GM19035 (cell line): ENCODE measurements at regions not wholly inside any gene's neighbourhood (a gene's known extent, or its start where the extent isn't known, plus 50 kb on each side); places are given as distances from the start of the nearest gene placed in this dataset.

ENCODE experiments used
- ATAC-seq: cut with Tn5 transposase; IDR thresholded peaks from one replicate; pipeline ENCODE4 v1.9.1; 2021; ENCODE audit not compliant: unreplicated experiment

DNA sequence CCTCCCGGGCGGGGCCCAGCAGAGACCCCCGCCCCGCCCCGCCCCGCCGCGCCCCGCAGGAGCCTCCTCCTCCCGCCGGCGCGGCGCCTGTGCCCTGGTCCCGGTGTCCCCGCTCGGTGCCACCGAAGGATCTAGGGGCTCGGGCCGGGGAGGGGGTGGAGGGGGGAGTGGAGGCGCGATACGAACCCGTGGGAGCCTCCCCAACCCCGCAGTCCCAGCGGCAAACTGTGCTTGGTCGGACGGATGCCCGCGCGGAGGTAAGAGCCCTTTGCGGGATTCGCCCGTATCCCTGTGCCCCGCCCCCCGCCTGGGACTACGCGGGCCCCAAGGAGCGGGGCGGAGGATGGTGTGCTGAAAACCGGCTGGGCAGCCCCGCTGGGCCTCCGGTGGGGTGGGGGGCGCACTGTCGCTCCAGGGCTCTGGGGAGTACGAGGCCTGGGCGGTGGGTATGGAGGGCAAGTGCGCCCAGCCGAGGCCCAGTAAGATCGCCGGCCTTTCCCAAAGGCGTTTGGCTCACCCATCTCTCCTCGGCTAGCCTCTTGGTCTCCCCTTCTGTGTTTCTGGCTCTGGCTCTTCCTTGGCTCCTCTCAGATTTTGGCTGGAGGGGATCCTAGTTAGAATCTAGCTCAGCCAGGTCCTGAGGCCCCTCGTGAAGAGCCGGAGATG, 65.6 kb upstream of the POLG start:
- ATAC-seq: peak; percentile 21

GRCh38 chr15:89399238-89400115, 64.9 kb upstream of the POLG start:
- ATAC-seq: peak; percentile 73

DNA sequence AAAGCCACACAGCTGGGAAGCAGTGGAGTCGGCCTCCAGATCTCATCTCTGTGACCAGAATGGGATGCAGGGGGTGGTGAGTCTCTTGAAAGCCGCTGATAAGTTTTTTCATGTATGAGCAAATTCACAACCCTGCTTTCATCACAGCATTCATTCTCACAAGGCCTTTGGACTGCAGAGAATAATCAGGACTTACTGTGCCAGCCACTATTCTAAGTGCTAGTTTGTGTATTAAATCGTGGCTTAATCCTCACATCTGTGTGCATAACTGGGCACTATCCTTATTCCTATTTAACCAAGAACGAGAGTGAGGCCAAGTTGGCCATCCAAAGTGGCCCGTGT, 64.2 kb upstream of the POLG start:
- ATAC-seq: no peak

GRCh38 chr15:89397653-89398023, 63.0 kb upstream of the POLG start:
- no peak for ATAC-seq

- no peak for ATAC-seq
These were observed 62.4 kb upstream of the POLG start for GRCh38 chr15:89396723-89397652.

DNA sequence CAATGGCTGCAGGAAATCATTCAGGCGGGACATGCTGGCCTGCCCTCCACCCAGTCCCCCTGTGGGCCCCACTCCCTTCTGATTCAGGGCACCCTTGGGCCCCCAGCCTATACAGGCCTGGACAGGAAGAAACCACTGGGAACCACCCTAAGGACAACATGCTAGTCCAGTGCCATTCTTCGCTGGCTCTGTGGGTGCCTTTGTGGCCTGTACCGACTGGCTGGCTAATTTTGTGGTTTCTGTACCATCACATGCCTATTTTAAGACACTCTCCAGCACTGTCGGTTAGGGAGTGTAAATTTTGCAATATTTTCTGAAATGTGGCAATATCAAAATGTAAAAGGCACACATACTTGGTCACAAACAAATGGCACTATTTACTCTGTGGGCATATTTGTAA, 61.4 kb upstream of the POLG start:
- ATAC-seq: no peak

GRCh38 chr15:89395461-89395871, 60.8 kb upstream of the POLG start:
- ATAC-seq: no peak

- ATAC-seq: no peak
These were observed 60.4 kb upstream of the POLG start for GRCh38 chr15:89395031-89395430.

DNA sequence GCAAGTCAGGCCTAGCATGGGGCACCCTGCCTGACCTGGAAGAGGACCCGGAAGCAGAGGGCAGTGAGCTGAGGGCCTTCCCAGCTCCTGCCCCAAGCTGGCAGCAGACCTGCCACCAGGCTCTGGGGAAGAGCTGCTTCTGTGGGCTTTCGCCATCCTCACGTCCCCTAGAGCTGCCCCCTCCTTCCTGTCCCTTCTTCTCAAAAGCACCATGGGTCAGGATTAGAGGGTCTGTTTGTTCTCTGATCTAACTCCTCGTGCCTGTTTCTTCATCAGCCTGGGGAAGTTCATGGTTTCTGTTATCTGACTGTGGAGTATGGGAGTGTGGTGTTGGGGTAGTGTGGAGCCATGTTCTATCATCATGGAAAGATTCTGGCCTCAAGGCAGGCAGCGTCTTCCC, 58.4 kb upstream of the POLG start:
- no peak for ATAC-seq

GRCh38 chr15:89391685-89392257, 57.1 kb upstream of the POLG start:
- ATAC-seq: no peak

- no peak for ATAC-seq
These were observed 55.4 kb upstream of the POLG start for GRCh38 chr15:89389841-89390603.

DNA sequence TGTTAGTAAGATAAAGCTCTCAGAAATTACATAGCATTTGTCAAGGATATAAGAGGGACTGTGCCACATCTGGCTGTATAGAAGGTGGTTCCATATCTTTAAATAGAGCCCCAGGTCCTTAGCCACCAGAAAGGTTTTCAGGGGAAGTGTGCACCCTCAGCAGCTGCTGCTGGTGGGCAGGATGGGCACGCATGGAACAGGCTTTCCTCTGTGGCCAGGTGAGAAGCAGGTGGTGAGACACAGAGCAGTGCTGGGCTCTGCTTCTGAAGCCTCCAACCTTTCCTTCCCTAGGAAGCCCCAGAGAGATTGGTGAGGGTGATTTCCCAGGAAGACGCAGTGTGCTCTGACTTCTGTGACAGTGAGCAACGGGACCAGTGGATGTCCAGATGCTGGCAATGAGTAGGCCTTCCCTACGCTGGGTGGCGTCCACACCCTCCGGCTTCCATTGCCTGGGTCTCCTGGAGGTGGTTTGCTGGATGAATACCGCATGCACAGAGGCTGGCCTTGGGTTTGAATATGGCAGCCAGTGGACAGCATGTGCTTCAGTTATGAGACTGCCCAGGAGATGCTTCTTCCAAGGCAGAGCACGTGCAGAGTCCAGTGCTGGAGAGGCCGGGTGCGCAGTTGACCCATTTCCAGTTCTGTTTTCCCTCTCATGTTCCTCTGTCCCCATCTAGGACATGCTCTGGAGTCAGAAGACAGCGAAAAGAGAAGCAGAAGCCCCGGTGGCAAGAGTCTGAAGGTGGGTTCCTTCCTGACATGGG, 52.7 kb upstream of the POLG start:
- ATAC-seq: no peak

DNA sequence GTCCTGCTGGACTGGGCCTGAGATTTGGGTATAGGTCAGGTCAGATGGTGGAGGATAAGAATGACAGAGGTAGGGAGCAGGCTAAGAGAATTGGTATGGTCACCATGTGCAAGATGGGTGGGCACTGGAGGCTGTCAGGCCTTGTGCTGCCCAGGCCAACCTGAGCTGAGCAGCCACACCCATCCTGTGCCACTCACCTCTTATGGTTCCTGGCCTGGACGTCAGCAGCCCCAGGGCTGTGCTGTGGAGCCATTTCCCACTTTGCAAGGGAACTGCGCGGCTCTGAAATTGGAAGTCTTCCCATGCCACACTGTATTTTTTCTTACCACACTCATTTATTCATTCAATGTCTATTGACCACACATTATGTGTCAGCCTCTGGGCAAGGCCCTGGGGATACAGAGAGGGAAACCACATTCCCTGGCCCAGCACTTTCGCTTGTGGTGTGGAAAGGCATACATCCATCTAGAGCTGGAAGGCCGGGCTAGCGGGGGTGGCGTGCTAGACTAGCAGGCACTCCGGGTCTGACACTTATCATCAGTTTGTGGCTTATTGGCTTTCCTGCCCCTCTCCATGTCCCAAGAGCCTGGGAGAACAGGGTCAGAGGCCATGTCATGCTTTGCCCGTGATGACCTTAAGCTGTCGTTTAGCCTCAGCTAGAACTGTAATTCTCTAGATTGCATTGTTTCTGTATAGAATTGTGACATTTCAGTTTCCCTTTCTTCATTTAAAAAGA, 51.1 kb upstream of the POLG start:
- ATAC-seq: no peak
